Endothelial cell of umbilical vein (primary cell): ENCODE measurements at regions not wholly inside any gene's neighbourhood (a gene's known extent, or its start where the extent isn't known, plus 50 kb on each side); places are given as distances from the start of the nearest gene placed in this dataset.

ENCODE experiments used
- CTCF ChIP-seq, 2 donors: IDR thresholded peaks; 1 replicate in 1 of 2; 2 replicates in 1 of 2; pipeline ENCODE4 v1.5.1; 2011; ENCODE audit warnings: low read length in 2 of 2, mild to moderate bottlenecking in 2 of 2, moderate library complexity in 2 of 2, control low read depth in 1 of 2, inconsistent platforms in 1 of 2, low read depth in 1 of 2; ENCODE audit not compliant: insufficient read depth in 1 of 2; ENCODE audit errors: extremely low read depth in 1 of 2
- EZH2 ChIP-seq: IDR thresholded peaks from 2 replicates; pipeline ENCODE4 v1.6.1; 2012; ENCODE audit warnings: borderline replicate concordance, low read depth, mild to moderate bottlenecking, moderate library complexity, low read length, inconsistent platforms; ENCODE audit not compliant: severe bottlenecking
- MAX ChIP-seq: IDR thresholded peaks from 2 replicates; pipeline ENCODE4 v1.6.1; 2011; ENCODE audit not compliant: insufficient read depth, insufficient read length
- MYC ChIP-seq: IDR thresholded peaks from one replicate; pipeline ENCODE4 v1.6.1; 2011; ENCODE audit warnings: mild to moderate bottlenecking, low read depth, low read length
- POLR2A ChIP-seq: IDR thresholded peaks from 2 replicates; pipeline ENCODE4 v1.6.1; 2012; ENCODE audit warnings: low read depth, mild to moderate bottlenecking, control low read depth, low read length
- POLR2AphosphoS5 ChIP-seq: IDR thresholded peaks from 2 replicates; pipeline ENCODE4 v1.6.1; 2012; ENCODE audit warnings: low read depth, mild to moderate bottlenecking, control low read depth, low read length, moderate library complexity; ENCODE audit not compliant: insufficient read depth

GRCh38 chr9:88320748-88321415 is 67.4 kb upstream of the SPIN1 start:
- TF ChIP-seq CTCF (IDR thresholded peaks at IDR 0.05; ENCODE audit: extremely low read depth in 1 of 2, insufficient read depth in 1 of 2, low read depth in 1 of 2, low read length in 2 of 2) (no peak), EZH2 (no peak), POLR2A (no peak), POLR2AphosphoS5 (no peak), MYC (no peak), MAX (no peak)
